ENCODE measurements at regions not wholly inside any gene's neighbourhood (a gene's known extent, or its start where the extent isn't known, plus 50 kb on each side); places are given as distances from the start of the nearest gene placed in this dataset.

DNA sequence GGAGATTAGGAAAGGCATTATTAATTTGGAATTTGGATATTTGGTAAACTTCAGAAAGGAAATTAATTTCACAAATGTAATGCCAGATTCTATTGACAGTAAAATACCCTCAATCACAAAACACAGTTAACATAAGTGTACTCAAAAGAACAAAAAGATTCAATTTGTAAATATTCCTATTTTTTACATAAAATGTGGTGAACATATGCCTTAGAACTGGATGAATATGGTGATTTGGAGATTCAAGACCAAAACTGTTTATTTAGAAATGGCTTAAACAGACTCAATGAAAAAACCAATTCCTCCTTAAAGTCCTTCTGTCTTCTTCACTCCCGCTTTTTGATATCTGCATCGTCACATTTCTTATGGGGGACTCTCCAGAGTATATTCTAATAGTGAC lies 417.6 kb upstream of the TENM3 start:
- no peak for FAIRE-seq
- no peaks in the 10 kb centered on the region for H3K9me3 ChIP-seq (ENCODE audit: low read length)
- no peak overlapping the region for H2AFZ ChIP-seq (ENCODE audit: low read length)
- no TSS peak for BruUV-seq (replicated peaks)
- no peak overlapping the region for H3K9ac ChIP-seq (ENCODE audit: insufficient read depth, low read depth, low read length)
- H3K4me3 ChIP-seq (replicated peaks in 1 of 3; ENCODE audit: insufficient read depth in 1 of 3, low read depth in 2 of 3, low read length in 3 of 3) = no peak overlapping the region
- ChIA-PET POLR2A (no interaction called here), CTCF (ENCODE audit: low intra/inter-chr PET ratio, low total read pairs) (no interaction called here)
- H3K27ac ChIP-seq (ENCODE audit: extremely low read length, insufficient read depth, low read length) = no peak overlapping the region
- no peaks in the 10 kb centered on the region for H3K4me1 ChIP-seq (ENCODE audit: insufficient read depth, low read length)
- no peak for DNase-seq (ENCODE audit: low spot score)
- no peak for TF ChIP-seq AGO1 (IDR thresholded peaks at IDR 0.05; ENCODE audit: low read depth, low read length, poor library complexity, severe bottlenecking)
- no peak for TF ChIP-seq RARA (CRISPR knock-in tag; IDR thresholded peaks at IDR 0.05)
- no peak for TF ChIP-seq ONECUT2 (CRISPR knock-in tag; IDR thresholded peaks at IDR 0.05)
- intact Hi-C loops (cut with micrococcal nuclease; ENCODE audit: unreplicated experiment) (no loop called here), in situ Hi-C loops (cut with HindIII; ENCODE audit: extremely low pct_ligation_motif_present, low pct_unique_long_range_greater_than_20kb) (no loop called here)
- H3K36me3 ChIP-seq (replicated peaks in 1 of 2; ENCODE audit: control insufficient read depth in 1 of 2, insufficient read depth in 2 of 2, low read length in 2 of 2) = no peaks in the 10 kb centered on the region
- 20% methylated on average over 2 of the region's 2 CpGs for WGBS (ENCODE audit: low lambda C conversion rate)
- no peaks in the 10 kb centered on the region for H3K79me2 ChIP-seq (ENCODE audit: insufficient read depth, low read length)
- H3K4me2 ChIP-seq (ENCODE audit: low read depth, low read length) = no peak overlapping the region
- H4K20me1 ChIP-seq (ENCODE audit: insufficient read depth, low read length) = no peaks in the 10 kb centered on the region
- no peak for ATAC-seq
- no peaks in the 10 kb centered on the region for H3K27me3 ChIP-seq (ENCODE audit: control insufficient read depth in 1 of 2, insufficient read depth in 2 of 2, low read length in 2 of 2)

DNA sequence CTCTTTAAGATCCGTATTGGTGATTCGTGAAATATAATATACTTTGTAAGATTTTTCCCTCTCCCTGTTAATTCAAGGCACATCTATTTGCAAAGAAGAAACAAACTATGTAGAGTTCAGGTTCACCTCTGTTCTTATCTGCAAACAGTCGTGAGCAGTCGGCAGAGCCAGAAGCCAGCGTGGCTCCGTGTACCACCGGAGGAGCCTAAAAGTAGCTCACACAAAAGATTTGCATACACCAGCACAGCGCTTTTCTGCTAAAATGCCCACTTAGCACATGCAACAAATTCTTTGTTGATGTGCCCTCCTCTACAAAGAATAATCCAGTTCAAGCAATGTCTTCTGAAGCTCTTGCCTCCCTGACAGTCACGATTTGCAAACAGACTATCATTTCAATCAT lies 416.0 kb upstream of the TENM3 start:
- BruUV-seq (replicated peaks) = no TSS peak
- CTCF ChIA-PET (ENCODE audit: low intra/inter-chr PET ratio, low total read pairs) = no interaction called here
- Histone ChIP-seq H3K27ac (ENCODE audit: extremely low read length, insufficient read depth, low read length) (no peak overlapping the region), H3K4me1 (ENCODE audit: insufficient read depth, low read length) (no peaks in the 10 kb centered on the region), H2AFZ (ENCODE audit: low read length) (no peak overlapping the region), H3K27me3 (ENCODE audit: control insufficient read depth in 1 of 2, insufficient read depth in 2 of 2, low read length in 2 of 2) (no peaks in the 10 kb centered on the region), H3K4me3 (replicated peaks in 1 of 3; ENCODE audit: insufficient read depth in 1 of 3, low read depth in 2 of 3, low read length in 3 of 3) (no peak overlapping the region), H3K4me2 (ENCODE audit: low read depth, low read length) (no peak overlapping the region), H3K9me3 (ENCODE audit: low read length) (no peaks in the 10 kb centered on the region), H3K79me2 (ENCODE audit: insufficient read depth, low read length) (no peaks in the 10 kb centered on the region), H4K20me1 (ENCODE audit: insufficient read depth, low read length) (no peaks in the 10 kb centered on the region), H3K36me3 (replicated peaks in 1 of 2; ENCODE audit: control insufficient read depth in 1 of 2, insufficient read depth in 2 of 2, low read length in 2 of 2) (no peaks in the 10 kb centered on the region), H3K9ac (ENCODE audit: insufficient read depth, low read depth, low read length) (no peak overlapping the region)
- 3% methylated on average over 9 of the region's 9 CpGs for WGBS (ENCODE audit: low lambda C conversion rate)
- TF ChIP-seq ZBTB44 (CRISPR knock-in tag; IDR thresholded peaks at IDR 0.05) (no peak), SIN3B (IDR thresholded peaks at IDR 0.05; ENCODE audit: low read length) (no peak)
- ATAC-seq = no peak
- POLR2A ChIA-PET = no interaction called here
- intact Hi-C loops (cut with micrococcal nuclease; ENCODE audit: unreplicated experiment) (no loop called here), in situ Hi-C loops (cut with HindIII; ENCODE audit: extremely low pct_ligation_motif_present, low pct_unique_long_range_greater_than_20kb) (no loop called here)
- FAIRE-seq = no peak
- DNase-seq (ENCODE audit: low spot score) = no peak

Measured in HepG2 (cell line).